GM23338 (cell line): ENCODE measurements at regions not wholly inside any gene's neighbourhood (a gene's known extent, or its start where the extent isn't known, plus 50 kb on each side); places are given as distances from the start of the nearest gene placed in this dataset.
A peak's percentile ranks its signal among the peaks of the same experiment; 100 is the strongest.

Source experiments
- ATAC-seq: fragments of 200-7000 bp; cut with Tn5 transposase; 3 replicates; pipeline ENCODE4 v1.9.1; 2020
- DNase-seq: peaks from one replicate; pipeline ENCODE4 v3.0.0-alpha.2; 2015; ENCODE audit warnings: low spot score
- H2AFZ ChIP-seq: fragments of 200-600 bp; sonication (generic); 2 replicates; pipeline ENCODE4 v1.8.0; 2016; ENCODE audit warnings: antibody characterized with exemption, mild to moderate bottlenecking, moderate library complexity
- H3F3A ChIP-seq: fragments of 200-600 bp; sonication (generic); replicated peaks from 2 replicates; pipeline ENCODE4 v1.8.0; 2017; ENCODE audit warnings: antibody characterized with exemption, mixed run types, low read depth
- H3K27ac ChIP-seq: fragments of 200-600 bp; sonication (generic); 2 replicates; pipeline ENCODE4 v1.6.1; 2016; ENCODE audit warnings: low read depth
- H3K27me3 ChIP-seq: fragments of 200-600 bp; sonication (generic); 2 replicates; pipeline ENCODE4 v1.8.0; 2016; ENCODE audit warnings: mild to moderate bottlenecking, mixed run types, moderate library complexity; ENCODE audit not compliant: insufficient read depth
- H3K36me3 ChIP-seq: fragments of 200-600 bp; sonication (generic); 2 replicates; pipeline ENCODE4 v1.8.0; 2016; ENCODE audit warnings: mild to moderate bottlenecking; ENCODE audit not compliant: insufficient read depth
- H3K4me1 ChIP-seq: fragments of 200-600 bp; sonication (generic); 2 replicates; pipeline ENCODE4 v1.8.0; 2016; ENCODE audit warnings: mild to moderate bottlenecking, moderate library complexity; ENCODE audit not compliant: insufficient read depth
- H3K4me2 ChIP-seq: fragments of 200-600 bp; sonication (generic); 2 replicates; pipeline ENCODE4 v1.7.1; 2017; ENCODE audit warnings: mixed run types
- H3K4me3 ChIP-seq: fragments of 200-600 bp; sonication (generic); 2 replicates; pipeline ENCODE4 v1.6.1; 2016; ENCODE audit warnings: mixed run types
- H3K79me2 ChIP-seq: fragments of 200-600 bp; sonication (generic); replicated peaks from 2 replicates; pipeline ENCODE4 v1.8.0; 2017; ENCODE audit warnings: mild to moderate bottlenecking; ENCODE audit not compliant: insufficient read depth
- H3K9me2 ChIP-seq: fragments of 200-600 bp; sonication (generic); 2 replicates; pipeline ENCODE4 v1.8.0; 2017; ENCODE audit not compliant: insufficient read depth
- H4K20me1 ChIP-seq: fragments of 200-600 bp; sonication (generic); replicated peaks from 2 replicates; pipeline ENCODE4 v1.8.0; 2017; ENCODE audit warnings: mild to moderate bottlenecking; ENCODE audit not compliant: insufficient read depth
- H3K27ac Mint-ChIP-seq: 2 replicates; pipeline ENCODE4 v1.8.0; 2020; ENCODE audit warnings: inconsistent platforms, mild to moderate bottlenecking, moderate library complexity, mixed read lengths
- H3K27me3 Mint-ChIP-seq: 3 replicates; pipeline ENCODE4 v1.8.0; 2022; ENCODE audit warnings: low read depth, mild to moderate bottlenecking, moderate library complexity, mixed read lengths, inconsistent platforms; ENCODE audit not compliant: insufficient read depth, poor library complexity
- H3K36me3 Mint-ChIP-seq: 3 replicates; pipeline ENCODE4 v1.8.0; 2021; ENCODE audit warnings: low read depth, mild to moderate bottlenecking, inconsistent platforms, moderate library complexity, mixed read lengths
- H3K4me1 Mint-ChIP-seq: 3 replicates; pipeline ENCODE4 v1.8.0; 2020; ENCODE audit warnings: mild to moderate bottlenecking, inconsistent platforms, mixed read lengths
- H3K4me3 Mint-ChIP-seq: 3 replicates; pipeline ENCODE4 v1.8.0; 2021; ENCODE audit warnings: moderate library complexity, mild to moderate bottlenecking, inconsistent platforms, mixed read lengths
- H3K9me3 Mint-ChIP-seq: 3 replicates; pipeline ENCODE4 v1.8.0; 2020; ENCODE audit warnings: moderate library complexity, mild to moderate bottlenecking, inconsistent platforms, mixed read lengths
- CREB1 ChIP-seq: fragments of 250-450 bp; sonication (Bioruptor Pico); IDR thresholded peaks from 2 replicates; pipeline ENCODE4 v1.5.0; 2020; ENCODE audit warnings: low read depth, mild to moderate bottlenecking, moderate library complexity
- EZH2 ChIP-seq: fragments of 200-600 bp; sonication (generic); IDR thresholded peaks from one replicate; pipeline ENCODE4 v1.8.0; 2017; ENCODE audit warnings: antibody characterized with exemption, mild to moderate bottlenecking, low read depth; ENCODE audit not compliant: unreplicated experiment
- EZH2phosphoT487 ChIP-seq: fragments of 200-600 bp; sonication (generic); IDR thresholded peaks from one replicate; pipeline ENCODE4 v1.8.1; 2018; ENCODE audit warnings: antibody characterized with exemption; ENCODE audit not compliant: unreplicated experiment
- NANOG ChIP-seq: IDR thresholded peaks from 2 replicates; pipeline ENCODE4 v1.6.1; 2016; ENCODE audit warnings: antibody characterized with exemption, borderline replicate concordance
- REST ChIP-seq: IDR thresholded peaks from one replicate; pipeline ENCODE4 v1.6.1; 2018; ENCODE audit warnings: antibody characterized with exemption; ENCODE audit not compliant: unreplicated experiment
- ZNF331 ChIP-seq: fragments of 250-450 bp; sonication (Bioruptor Pico); IDR thresholded peaks from 2 replicates; pipeline ENCODE4 v1.5.0; 2020; ENCODE audit warnings: low read depth, mild to moderate bottlenecking, moderate library complexity
- TF ChIP-seq, protein P1 (sequence below): IDR thresholded peaks from 2 replicates; pipeline ENCODE4 v1.6.1; 2016; ENCODE audit warnings: antibody characterized with exemption

DNA sequence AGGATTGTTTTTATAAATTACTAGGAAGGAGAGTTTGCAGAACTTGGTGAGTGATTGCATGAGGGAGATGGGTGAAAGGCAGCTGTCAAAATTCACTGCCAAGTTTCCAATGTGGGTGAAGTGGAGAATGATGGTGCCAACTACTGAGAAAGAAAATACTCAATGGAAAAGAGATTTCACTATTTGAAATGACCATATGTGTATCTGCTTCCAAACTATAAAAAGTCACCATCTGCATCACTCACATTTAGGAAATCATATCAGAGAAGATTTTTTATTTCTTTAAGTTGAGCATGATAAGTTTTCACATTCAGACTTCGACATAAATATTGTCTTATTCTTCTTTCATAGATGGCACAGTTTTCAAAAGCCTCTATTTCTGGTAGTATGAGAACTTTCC, 570.0 kb upstream of the DSEL start:
- no peak overlapping the region for H3K4me3 Mint-ChIP-seq
- Histone ChIP-seq H3K4me2 (no peak overlapping the region), H3K36me3 (no peaks in the 10 kb centered on the region), H3K4me1 (peaks cover 10% of the 10 kb centered on the region; the same call in 1 of the 2 replicates), H3K79me2 (no peaks in the 10 kb centered on the region), H3K27me3 (no peaks in the 10 kb centered on the region), H3K4me3 (no peak overlapping the region), H3K9me2 (no peaks in the 10 kb centered on the region), H3K27ac (no peak overlapping the region), H3F3A (no peaks in the 10 kb centered on the region), H4K20me1 (no peaks in the 10 kb centered on the region), H2AFZ (no peak overlapping the region)
- no peaks in the 10 kb centered on the region for H3K9me3 Mint-ChIP-seq
- no peaks in the 10 kb centered on the region for H3K36me3 Mint-ChIP-seq
- DNase-seq (no peak), ATAC-seq (no peak)
- TF ChIP-seq NANOG = no peak
- TF ChIP-seq ZNF331 = no peak
- TF ChIP-seq EZH2 = no peak
- TF ChIP-seq CREB1 = no peak
- peaks cover 3% of the 10 kb centered on the region for H3K27me3 Mint-ChIP-seq
- H3K27ac Mint-ChIP-seq = no peak overlapping the region; the same call in 1 of the 2 replicates
- H3K4me1 Mint-ChIP-seq = peaks cover 22% of the 10 kb centered on the region

GRCh38 chr18:68085251-68085650, 568.7 kb upstream of the DSEL start:
- peak; percentile 53 for ATAC-seq
- no peaks in the 10 kb centered on the region for H3K36me3 Mint-ChIP-seq

More at GRCh38 chr18:68085251-68085650, 568.7 kb upstream of the DSEL start:
- no peak for TF ChIP-seq EZH2phosphoT487
- TF ChIP-seq, protein P1, sequence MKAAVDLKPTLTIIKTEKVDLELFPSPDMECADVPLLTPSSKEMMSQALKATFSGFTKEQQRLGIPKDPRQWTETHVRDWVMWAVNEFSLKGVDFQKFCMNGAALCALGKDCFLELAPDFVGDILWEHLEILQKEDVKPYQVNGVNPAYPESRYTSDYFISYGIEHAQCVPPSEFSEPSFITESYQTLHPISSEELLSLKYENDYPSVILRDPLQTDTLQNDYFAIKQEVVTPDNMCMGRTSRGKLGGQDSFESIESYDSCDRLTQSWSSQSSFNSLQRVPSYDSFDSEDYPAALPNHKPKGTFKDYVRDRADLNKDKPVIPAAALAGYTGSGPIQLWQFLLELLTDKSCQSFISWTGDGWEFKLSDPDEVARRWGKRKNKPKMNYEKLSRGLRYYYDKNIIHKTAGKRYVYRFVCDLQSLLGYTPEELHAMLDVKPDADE = no peak
- TF ChIP-seq EZH2 = no peak
- peak; percentile 60; the same call in 1 of the 2 replicates for TF ChIP-seq NANOG
- TF ChIP-seq REST = no peak
- Histone ChIP-seq H3K4me3 (no peak overlapping the region), H3K27ac (no peak overlapping the region), H3K27me3 (no peaks in the 10 kb centered on the region), H3K4me2 (0 out of 2 replicates have a peak overlapping the region, but pooled peaks have one; percentile 22), H3K36me3 (no peaks in the 10 kb centered on the region), H2AFZ (no peak overlapping the region), H3K4me1 (peaks cover 10% of the 10 kb centered on the region; the same call in 1 of the 2 replicates), H3K9me2 (no peaks in the 10 kb centered on the region), H3F3A (no peaks in the 10 kb centered on the region), H3K79me2 (no peaks in the 10 kb centered on the region), H4K20me1 (no peaks in the 10 kb centered on the region)
- Mint-ChIP-seq H3K9me3 (no peaks in the 10 kb centered on the region), H3K4me3 (no peak overlapping the region), H3K27ac (peak overlapping the region; percentile 41; the same call in 1 of the 2 replicates), H3K4me1 (peaks cover 22% of the 10 kb centered on the region), H3K27me3 (peaks cover 3% of the 10 kb centered on the region)
- DNase-seq = peak; percentile 29
